A549 (cell line): ENCODE measurements at regions not wholly inside any gene's neighbourhood (a gene's known extent, or its start where the extent isn't known, plus 50 kb on each side); places are given as distances from the start of the nearest gene placed in this dataset.

Experiments used
- ATAC-seq, 2 experiments: fragments of 200-7000 bp in 1 of 2; fragments of >200 bp in 1 of 2; cut with Nextera tagmentation in 1 of 2; cut with Tn5 transposase in 1 of 2; 3 replicates each; pipeline versions ENCODE4 v1.8.0 to v1.9.1; 2018 to 2020; ENCODE audit warnings: mild to moderate bottlenecking in 1 of 2, moderate library complexity in 1 of 2
- CTCF ChIA-PET: fragments of 300-600 bp; sonication (Branson Sonifier 250); formaldehyde crosslinking; extraction: SDS; loops from one replicate; lab custom pipeline; 2021; ENCODE audit warnings: antibody characterized with exemption, inconsistent platforms; lab: Yijun Ruan, JAX
- POLR2A ChIA-PET: fragments of 350-600 bp; formaldehyde crosslinking; extraction: SDS; loops from one replicate; lab custom pipeline; 2021; ENCODE audit warnings: antibody characterized with exemption, inconsistent platforms; lab: Yijun Ruan, JAX
- DNase-seq, 2 experiments: peaks; one replicate each; pipeline versions ENCODE4 v3.0.0 to v3.0.0-alpha.2; 2011 to 2016; ENCODE audit warnings: low read depth in 1 of 2, low spot score in 1 of 2
- FAIRE-seq: peaks from 2 replicates; lab custom pipeline; 2011; peaks lifted over from hg19 to GRCh38; lab: Jason Lieb, UNC
- H3K27ac ChIP-seq, 2 experiments: fragments of >200 bp; sonication (Bioruptor Twin); formaldehyde crosslinking; 3 replicates each; pipeline ENCODE4 v1.5.1; 2016 to 2017
- H3K4me1 ChIP-seq: fragments of >200 bp; sonication (Bioruptor Twin); formaldehyde crosslinking; 3 replicates; pipeline ENCODE4 v1.6.1; 2016
- H3K4me2 ChIP-seq: fragments of >200 bp; sonication (Bioruptor Twin); formaldehyde crosslinking; 3 replicates; pipeline ENCODE4 v1.6.1; 2016
- H3K4me3 ChIP-seq: fragments of >200 bp; sonication (Bioruptor Twin); formaldehyde crosslinking; 3 replicates; pipeline ENCODE4 v1.5.1; 2016
- H3K9me3 ChIP-seq: fragments of >200 bp; sonication (Bioruptor Twin); formaldehyde crosslinking; 3 replicates; pipeline ENCODE4 v1.6.1; 2016
- ATOH8 ChIP-seq: fragments of 250-450 bp; sonication (Bioruptor Pico); IDR thresholded peaks from 2 replicates; pipeline ENCODE4 v1.5.0; 2020; ENCODE audit warnings: low read depth, mild to moderate bottlenecking, moderate library complexity
- CBX2 ChIP-seq: fragments of 200-600 bp; sonication (generic); IDR thresholded peaks from 2 replicates; pipeline ENCODE4 v1.6.1; 2016; ENCODE audit warnings: low read depth, mild to moderate bottlenecking, borderline replicate concordance
- CTCF ChIP-seq: fragments of >200 bp; sonication (Bioruptor Twin); formaldehyde crosslinking; IDR thresholded peaks from 3 replicates; pipeline ENCODE4 v1.5.1; 2016
- GATA3 ChIP-seq: IDR thresholded peaks from 2 replicates; pipeline ENCODE4 v1.6.1; 2012; ENCODE audit warnings: borderline replicate concordance
- JUN ChIP-seq, 2 experiments: fragments of >200 bp; sonication (Bioruptor Twin); formaldehyde crosslinking; IDR thresholded peaks; 2 replicates in 1 of 2; 3 replicates in 1 of 2; pipeline ENCODE4 v1.6.1; 2016 to 2017
- MYC ChIP-seq: IDR thresholded peaks from 2 replicates; pipeline ENCODE4 v1.6.1; 2012; ENCODE audit warnings: mild to moderate bottlenecking, inconsistent platforms, low read length, improper control_type of control experiment, borderline replicate concordance
- NPAS2 ChIP-seq: fragments of 250-450 bp; sonication (Bioruptor Pico); IDR thresholded peaks from 2 replicates; pipeline ENCODE4 v1.8.0; 2022; ENCODE audit warnings: mild to moderate bottlenecking, moderate library complexity, borderline replicate concordance
- PHF8 ChIP-seq: fragments of 200-600 bp; sonication (generic); IDR thresholded peaks from 2 replicates; pipeline ENCODE4 v1.6.1; 2016; ENCODE audit warnings: low read depth, mild to moderate bottlenecking, antibody characterized with exemption, moderate library complexity, borderline replicate concordance
- RAD21 ChIP-seq, 2 experiments: fragments of >200 bp in 1 of 2; sonication (Bioruptor Twin) in 1 of 2; formaldehyde crosslinking in 1 of 2; IDR thresholded peaks in 1 of 2; conservative IDR thresholded peaks in 1 of 2; 2 replicates in 1 of 2; 3 replicates in 1 of 2; pipeline ENCODE4 v1.6.1; 2012 to 2018; ENCODE audit warnings: inconsistent platforms in 1 of 2
- REST ChIP-seq: fragments of 200-600 bp; sonication (generic); IDR thresholded peaks from 2 replicates; pipeline ENCODE4 v1.6.1; 2016; ENCODE audit warnings: antibody characterized with exemption, mild to moderate bottlenecking, moderate library complexity
- SMC3 ChIP-seq: fragments of >200 bp; sonication (Bioruptor Twin); formaldehyde crosslinking; IDR thresholded peaks from 3 replicates; pipeline ENCODE4 v1.6.1; 2018; ENCODE audit warnings: inconsistent platforms
- SREBF2 ChIP-seq: fragments of 450-650 bp; IDR thresholded peaks from 2 replicates; pipeline ENCODE4 v1.6.1; 2014; ENCODE audit warnings: mild to moderate bottlenecking, moderate library complexity
- TFCP2L1 ChIP-seq: fragments of 250-450 bp; sonication (Bioruptor Pico); IDR thresholded peaks from 2 replicates; pipeline ENCODE4 v1.5.0; 2021; ENCODE audit warnings: mild to moderate bottlenecking
- USF2 ChIP-seq: fragments of 450-650 bp; IDR thresholded peaks from 2 replicates; pipeline ENCODE4 v1.6.1; 2014; ENCODE audit warnings: antibody characterized with exemption
- ZC3H11A ChIP-seq: fragments of 450-650 bp; IDR thresholded peaks from 2 replicates; pipeline ENCODE4 v1.6.1; 2014; ENCODE audit warnings: antibody characterized with exemption, mild to moderate bottlenecking
- ZNF302 ChIP-seq: fragments of 250-450 bp; sonication (Bioruptor Pico); IDR thresholded peaks from 2 replicates; pipeline ENCODE4 v1.9.0; 2021; ENCODE audit warnings: inconsistent platforms, mild to moderate bottlenecking, moderate library complexity
- WGBS: methylation state at CpG from one replicate; pipeline ENCODE4 v1.1.6; 2017; ENCODE audit errors: missing lambda C conversion rate; 5-methylcytosine and 5-hydroxymethylcytosine counted together
- TF ChIP-seq, protein P1 (sequence below): IDR thresholded peaks from 2 replicates; pipeline ENCODE4 v1.6.1; 2012; ENCODE audit warnings: low read depth, borderline replicate concordance
- TF ChIP-seq, protein P2 (sequence below): fragments of >200 bp; sonication (Bioruptor Twin); formaldehyde crosslinking; IDR thresholded peaks from 3 replicates; pipeline ENCODE4 v1.6.1; 2016
- TF ChIP-seq, protein P3 (sequence below): fragments of >200 bp; sonication (Bioruptor Twin); formaldehyde crosslinking; IDR thresholded peaks from 2 replicates; pipeline ENCODE4 v1.6.1; 2016

DNA sequence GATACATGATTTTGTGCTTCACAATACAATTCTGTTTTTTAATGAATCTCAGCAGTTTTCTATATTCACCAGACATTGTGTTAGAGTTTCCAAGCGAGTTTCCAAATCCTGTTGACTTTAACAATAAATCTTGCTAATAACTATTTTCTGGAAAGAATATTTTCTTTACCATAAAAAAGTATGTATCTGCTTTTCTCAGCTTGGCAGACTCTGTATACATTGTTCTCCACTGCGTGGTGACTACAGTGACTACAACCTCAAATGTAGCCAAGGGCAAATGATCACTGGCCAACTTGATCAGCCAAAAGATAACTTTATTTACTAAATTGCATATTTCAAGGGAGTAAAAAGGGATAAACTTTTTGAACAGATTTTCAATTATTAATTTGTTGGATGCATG is 325.9 kb upstream of the ADAMTS5 start (continued):
- TF ChIP-seq, protein P1, sequence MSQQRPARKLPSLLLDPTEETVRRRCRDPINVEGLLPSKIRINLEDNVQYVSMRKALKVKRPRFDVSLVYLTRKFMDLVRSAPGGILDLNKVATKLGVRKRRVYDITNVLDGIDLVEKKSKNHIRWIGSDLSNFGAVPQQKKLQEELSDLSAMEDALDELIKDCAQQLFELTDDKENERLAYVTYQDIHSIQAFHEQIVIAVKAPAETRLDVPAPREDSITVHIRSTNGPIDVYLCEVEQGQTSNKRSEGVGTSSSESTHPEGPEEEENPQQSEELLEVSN = no peak
- TF ChIP-seq SREBF2 = no peak

DNA sequence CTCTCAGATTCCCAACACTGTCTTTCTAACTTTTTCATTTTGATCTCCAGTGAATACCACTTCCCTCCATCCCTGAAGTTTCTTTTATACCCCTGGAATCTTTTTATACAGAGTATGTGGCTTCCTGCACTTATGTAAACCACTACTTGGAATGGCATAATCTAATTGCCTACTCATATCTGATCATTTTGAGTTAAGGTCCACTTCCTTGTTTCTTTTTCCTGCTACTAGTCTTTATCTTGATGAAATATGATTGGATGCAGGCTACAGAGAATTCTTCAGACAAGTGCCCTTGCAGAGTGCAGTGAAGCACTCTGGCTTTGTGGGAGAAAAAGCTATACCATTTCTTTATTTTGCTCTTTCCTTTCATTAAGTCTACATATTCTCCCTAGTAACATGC is 325.3 kb upstream of the ADAMTS5 start:
- FAIRE-seq (no peak), DNase-seq (no peak), ATAC-seq (no peak)
- ChIA-PET POLR2A (no interaction called here), CTCF (no interaction called here)
- H3K4me3 ChIP-seq = no peak overlapping the region
- TF ChIP-seq GATA3 = no peak
- no peak for TF ChIP-seq SMC3
- TF ChIP-seq RAD21 (conservative IDR thresholded peaks at IDR 0.05 in 1 of 2, IDR thresholded peaks at IDR 0.05 in 1 of 2) = no peak
- H3K4me2 ChIP-seq = no peak overlapping the region
- H3K9me3 ChIP-seq = no peaks in the 10 kb centered on the region
- H3K27ac ChIP-seq = no peak overlapping the region
- H3K4me1 ChIP-seq = no peaks in the 10 kb centered on the region

- H3K4me2 ChIP-seq = no peak overlapping the region
- 0% methylated on average over 1 of the region's 1 CpG for WGBS
- FAIRE-seq (no peak), DNase-seq (no peak), ATAC-seq (no peak)
- no peaks in the 10 kb centered on the region for H3K4me1 ChIP-seq
- no peak overlapping the region for H3K4me3 ChIP-seq
- POLR2A ChIA-PET = no interaction called here
- CTCF ChIA-PET = no interaction called here
- no peak for TF ChIP-seq NPAS2 (CRISPR knock-in tag)
- TF ChIP-seq, protein P2, sequence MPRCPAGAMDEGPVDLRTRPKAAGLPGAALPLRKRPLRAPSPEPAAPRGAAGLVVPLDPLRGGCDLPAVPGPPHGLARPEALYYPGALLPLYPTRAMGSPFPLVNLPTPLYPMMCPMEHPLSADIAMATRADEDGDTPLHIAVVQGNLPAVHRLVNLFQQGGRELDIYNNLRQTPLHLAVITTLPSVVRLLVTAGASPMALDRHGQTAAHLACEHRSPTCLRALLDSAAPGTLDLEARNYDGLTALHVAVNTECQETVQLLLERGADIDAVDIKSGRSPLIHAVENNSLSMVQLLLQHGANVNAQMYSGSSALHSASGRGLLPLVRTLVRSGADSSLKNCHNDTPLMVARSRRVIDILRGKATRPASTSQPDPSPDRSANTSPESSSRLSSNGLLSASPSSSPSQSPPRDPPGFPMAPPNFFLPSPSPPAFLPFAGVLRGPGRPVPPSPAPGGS = no peak
- TF ChIP-seq CTCF = no peak
- TF ChIP-seq USF2 = no peak
- TF ChIP-seq CBX2 = no peak
- TF ChIP-seq ATOH8 (CRISPR knock-in tag) = no peak
- TF ChIP-seq TFCP2L1 = no peak
- no peak for TF ChIP-seq REST
- TF ChIP-seq MYC = no peak
- no peak for TF ChIP-seq ZNF302 (CRISPR knock-in tag)
- TF ChIP-seq, protein P3, sequence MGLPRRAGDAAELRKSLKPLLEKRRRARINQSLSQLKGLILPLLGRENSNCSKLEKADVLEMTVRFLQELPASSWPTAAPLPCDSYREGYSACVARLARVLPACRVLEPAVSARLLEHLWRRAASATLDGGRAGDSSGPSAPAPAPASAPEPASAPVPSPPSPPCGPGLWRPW = no peak
- no peak for TF ChIP-seq ZC3H11A
- no peak for TF ChIP-seq PHF8
- no peak for TF ChIP-seq JUN (IDR thresholded peaks at IDR 0.05)
- no peak overlapping the region for H3K27ac ChIP-seq
- no peaks in the 10 kb centered on the region for H3K9me3 ChIP-seq
These were observed 324.1 kb upstream of the ADAMTS5 start for GRCh38 chr21:27291006-27291405.
